HEK293 (cell line): ENCODE measurements at regions not wholly inside any gene's neighbourhood (a gene's known extent, or its start where the extent isn't known, plus 50 kb on each side); places are given as distances from the start of the nearest gene placed in this dataset.

Experiments used
- CTCF ChIA-PET: fragments of 350-600 bp; formaldehyde crosslinking; extraction: SDS; loops from one replicate; lab custom pipeline; 2021; ENCODE audit warnings: antibody characterized with exemption; lab: Yijun Ruan, JAX
- POLR2A ChIA-PET: fragments of 300-600 bp; formaldehyde crosslinking; extraction: SDS; loops from one replicate; lab custom pipeline; 2020; ENCODE audit warnings: antibody characterized with exemption, inconsistent platforms; lab: Yijun Ruan, JAX
- H3K27ac ChIP-seq: fragments of 200-500 bp; sonication (Bioruptor generic); 2 replicates; pipeline ENCODE4 v1.5.1; 2014; ENCODE audit warnings: low read depth, low read length, control low read depth, inconsistent platforms; ENCODE audit errors: extremely low read depth
- H3K36me3 ChIP-seq, 2 experiments: fragments of 200-500 bp in 1 of 2; sonication (Bioruptor generic) in 1 of 2; 1 replicate in 1 of 2; 2 replicates in 1 of 2; pipeline ENCODE4 v1.5.1; 2014 to 2017; ENCODE audit warnings: inconsistent platforms in 2 of 2, low read length in 2 of 2; ENCODE audit not compliant: control insufficient read depth in 2 of 2, insufficient read depth in 1 of 2
- H3K4me1 ChIP-seq: fragments of 200-500 bp; sonication (Bioruptor generic); 2 replicates; pipeline ENCODE4 v1.5.1; 2014; ENCODE audit warnings: mild to moderate bottlenecking, low read length, inconsistent platforms; ENCODE audit not compliant: control insufficient read depth, insufficient read depth
- H3K4me3 ChIP-seq: 2 replicates; pipeline ENCODE4 v1.5.1; 2011; ENCODE audit warnings: low read depth, mild to moderate bottlenecking, control low read depth, low read length, moderate library complexity
- H3K9me3 ChIP-seq: fragments of 200-500 bp; sonication (Bioruptor generic); 2 replicates; pipeline ENCODE4 v1.5.1; 2014; ENCODE audit warnings: low read depth, low read length, inconsistent platforms; ENCODE audit not compliant: control insufficient read depth, insufficient read depth
- CTCF ChIP-seq: fragments of 450-650 bp; formaldehyde crosslinking; IDR thresholded peaks from 2 replicates; pipeline ENCODE4 v1.5.1; 2016; ENCODE audit warnings: missing biosample characterization, missing genetic modification characterization
- INSM2 ChIP-seq: fragments of 450-650 bp; formaldehyde crosslinking; IDR thresholded peaks from 2 replicates; pipeline ENCODE4 v1.5.1; 2016; ENCODE audit warnings: missing biosample characterization, missing genetic modification characterization
- OSR2 ChIP-seq: fragments of 450-650 bp; formaldehyde crosslinking; IDR thresholded peaks from 2 replicates; pipeline ENCODE4 v1.5.1; 2016; ENCODE audit warnings: missing biosample characterization, missing genetic modification characterization
- OVOL3 ChIP-seq: fragments of 450-650 bp; formaldehyde crosslinking; IDR thresholded peaks from 2 replicates; pipeline ENCODE4 v1.5.1; 2016; ENCODE audit warnings: missing biosample characterization, missing genetic modification characterization
- PRDM10 ChIP-seq: fragments of 450-650 bp; formaldehyde crosslinking; IDR thresholded peaks from 2 replicates; pipeline ENCODE4 v1.5.1; 2016; ENCODE audit warnings: missing biosample characterization, missing genetic modification characterization
- PRDM4 ChIP-seq: fragments of 450-650 bp; formaldehyde crosslinking; IDR thresholded peaks from 2 replicates; pipeline ENCODE4 v1.5.1; 2017; ENCODE audit warnings: missing biosample characterization, missing genetic modification characterization
- ZBTB21 ChIP-seq: fragments of 450-650 bp; formaldehyde crosslinking; IDR thresholded peaks from 2 replicates; pipeline ENCODE4 v1.5.1; 2017; ENCODE audit warnings: missing biosample characterization, missing genetic modification characterization
- ZBTB6 ChIP-seq: fragments of 450-650 bp; formaldehyde crosslinking; IDR thresholded peaks from 2 replicates; pipeline ENCODE4 v1.5.1; 2017; ENCODE audit warnings: missing biosample characterization, missing genetic modification characterization
- ZFP41 ChIP-seq: fragments of 450-650 bp; formaldehyde crosslinking; IDR thresholded peaks from 2 replicates; pipeline ENCODE4 v1.5.1; 2016; ENCODE audit warnings: missing biosample characterization, missing genetic modification characterization, borderline replicate concordance
- ZNF202 ChIP-seq: fragments of 450-650 bp; formaldehyde crosslinking; IDR thresholded peaks from 2 replicates; pipeline ENCODE4 v1.5.1; 2016; ENCODE audit warnings: missing biosample characterization, missing genetic modification characterization, borderline replicate concordance
- ZNF239 ChIP-seq: fragments of 450-650 bp; formaldehyde crosslinking; IDR thresholded peaks from 2 replicates; pipeline ENCODE4 v1.5.1; 2016; ENCODE audit warnings: missing biosample characterization, missing genetic modification characterization
- ZNF341 ChIP-seq: fragments of 450-650 bp; formaldehyde crosslinking; IDR thresholded peaks from 2 replicates; pipeline ENCODE4; 2016; ENCODE audit warnings: low read depth, missing biosample characterization, missing genetic modification characterization
- ZNF404 ChIP-seq: fragments of 450-650 bp; formaldehyde crosslinking; IDR thresholded peaks from 2 replicates; pipeline ENCODE4 v1.5.1; 2017; ENCODE audit warnings: missing biosample characterization, missing genetic modification characterization
- ZNF488 ChIP-seq: fragments of 450-650 bp; formaldehyde crosslinking; IDR thresholded peaks from 2 replicates; pipeline ENCODE4 v1.5.1; 2016; ENCODE audit warnings: missing biosample characterization, missing genetic modification characterization
- ZNF548 ChIP-seq: fragments of 450-650 bp; formaldehyde crosslinking; IDR thresholded peaks from 2 replicates; pipeline ENCODE4 v1.5.1; 2016; ENCODE audit warnings: missing biosample characterization, missing genetic modification characterization
- ZNF621 ChIP-seq: fragments of 450-650 bp; formaldehyde crosslinking; IDR thresholded peaks from 2 replicates; pipeline ENCODE4 v1.5.1; 2017; ENCODE audit warnings: missing biosample characterization, missing genetic modification characterization
- ZNF639 ChIP-seq: fragments of 450-650 bp; formaldehyde crosslinking; IDR thresholded peaks from 2 replicates; pipeline ENCODE4 v1.5.1; 2016; ENCODE audit warnings: missing biosample characterization, missing genetic modification characterization
- ZNF747 ChIP-seq: fragments of 450-650 bp; formaldehyde crosslinking; IDR thresholded peaks from 2 replicates; pipeline ENCODE4 v1.5.1; 2016; ENCODE audit warnings: missing biosample characterization, missing genetic modification characterization
- ZNF777 ChIP-seq: fragments of 450-650 bp; formaldehyde crosslinking; IDR thresholded peaks from 2 replicates; pipeline ENCODE4 v1.5.1; 2017; ENCODE audit warnings: missing biosample characterization, missing genetic modification characterization, borderline replicate concordance
- ZSCAN18 ChIP-seq: fragments of 450-650 bp; formaldehyde crosslinking; IDR thresholded peaks from 2 replicates; pipeline ENCODE4 v1.5.1; 2016; ENCODE audit warnings: missing biosample characterization, missing genetic modification characterization
- ZSCAN23 ChIP-seq: fragments of 450-650 bp; formaldehyde crosslinking; IDR thresholded peaks from 2 replicates; pipeline ENCODE4 v1.5.1; 2016; ENCODE audit warnings: missing biosample characterization, missing genetic modification characterization
- ZSCAN5A ChIP-seq: fragments of 450-650 bp; formaldehyde crosslinking; IDR thresholded peaks from 2 replicates; pipeline ENCODE4 v1.5.1; 2016; ENCODE audit warnings: missing biosample characterization, missing genetic modification characterization

GRCh38 chr3:168384990-168385389 is 289.3 kb upstream of the GOLIM4 start (continued):
- TF ChIP-seq CTCF (no peak), PRDM4 (tag by site-specific recombination) (no peak), ZNF239 (no peak), OVOL3 (no peak), PRDM10 (tag by site-specific recombination) (no peak), ZBTB21 (tag by site-specific recombination) (no peak), ZNF488 (no peak), ZBTB6 (no peak), ZNF777 (tag by site-specific recombination) (no peak), ZNF639 (tag by site-specific recombination) (no peak), ZFP41 (tag by site-specific recombination) (no peak), ZNF202 (tag by site-specific recombination) (no peak), ZSCAN23 (tag by site-specific recombination) (no peak)

GRCh38 chr3:168383573-168383972 is 287.8 kb upstream of the GOLIM4 start:
- ChIA-PET CTCF (no interaction called here), POLR2A (interaction anchor here (0.6 kb wide), 1 partner anchor 765 kb away, joined by 6 read pairs; no protein-coding TSS in a partner anchor)
- no peaks in the 10 kb centered on the region for H3K4me1 ChIP-seq
- no peak overlapping the region for H3K27ac ChIP-seq
- H3K36me3 ChIP-seq: no peaks in the 10 kb centered on the region
- no peak overlapping the region for H3K4me3 ChIP-seq
- H3K9me3 ChIP-seq: no peaks in the 10 kb centered on the region
- TF ChIP-seq ZNF747 (tag by site-specific recombination) (no peak), INSM2 (no peak), ZNF548 (tag by site-specific recombination) (no peak), OSR2 (no peak), ZSCAN18 (no peak), ZSCAN5A (tag by site-specific recombination) (no peak), ZNF404 (tag by site-specific recombination) (no peak), ZNF621 (no peak), ZNF341 (tag by site-specific recombination) (no peak)
